Fibroblast of skin of abdomen (primary cell): ENCODE measurements at regions not wholly inside any gene's neighbourhood (a gene's known extent, or its start where the extent isn't known, plus 50 kb on each side); places are given as distances from the start of the nearest gene placed in this dataset.
"Not testable (repeated sequence)": the region's sequence is repeated elsewhere in the genome, so short reads cannot be mapped to it uniquely, and the experiment has no call there.

Experiments
- DNase-seq: peaks from one replicate; pipeline ENCODE4 v3.0.0-alpha.2; 2013

DNA sequence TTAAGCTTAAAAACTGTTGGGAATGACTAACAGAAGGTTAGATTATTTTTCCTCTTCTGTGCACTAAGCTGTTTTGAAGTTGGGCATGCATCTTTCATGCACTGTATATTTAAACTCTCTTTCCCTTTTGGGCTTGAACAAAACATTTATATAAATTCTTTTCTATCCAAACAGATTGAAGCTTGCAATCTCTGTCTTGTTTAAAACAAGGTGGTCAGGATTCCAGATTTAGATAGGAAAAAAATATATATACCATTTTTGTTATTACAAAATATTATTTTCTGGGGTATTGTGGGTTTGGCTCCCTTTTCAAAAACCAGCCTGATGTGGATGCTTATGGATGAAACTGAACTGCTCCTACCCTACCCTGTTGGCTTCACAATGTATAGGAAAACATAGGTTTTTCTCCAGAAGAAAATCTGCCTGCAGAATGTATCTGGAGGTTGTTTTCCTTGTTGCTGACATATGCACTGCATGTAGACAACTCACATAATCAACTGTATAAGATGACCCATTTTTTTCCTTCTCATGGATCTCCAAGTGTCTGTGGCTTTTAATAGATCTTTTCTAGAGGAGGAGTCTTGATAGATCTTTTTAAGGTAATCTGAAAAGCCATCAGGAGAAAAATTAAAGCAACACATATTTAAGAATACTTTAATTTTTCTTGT is 146.3 kb downstream of the PRL start:
- no peak for DNase-seq

DNA sequence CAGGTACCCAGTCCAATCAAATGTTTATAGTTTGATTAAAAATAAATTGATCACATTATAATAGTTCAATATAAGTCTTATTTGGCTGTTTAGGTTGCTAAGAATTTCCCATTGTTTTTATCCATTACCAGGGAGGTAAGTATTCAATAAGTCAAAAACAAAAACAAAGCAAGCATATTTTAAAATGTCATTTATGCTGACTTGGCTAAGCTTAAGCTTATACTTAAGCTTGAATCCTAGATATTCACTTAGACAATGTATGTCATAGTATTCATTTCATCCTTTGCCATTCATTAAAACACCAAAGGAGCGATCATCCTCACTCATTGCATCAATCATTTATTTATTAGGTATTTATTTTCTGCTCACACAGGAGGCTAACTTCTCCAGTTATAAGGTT is 144.9 kb downstream of the PRL start:
- no peak for DNase-seq

- no peak for DNase-seq
Measured at GRCh38 chr6:22152841-22153240, 144.0 kb downstream of the PRL start.

DNA sequence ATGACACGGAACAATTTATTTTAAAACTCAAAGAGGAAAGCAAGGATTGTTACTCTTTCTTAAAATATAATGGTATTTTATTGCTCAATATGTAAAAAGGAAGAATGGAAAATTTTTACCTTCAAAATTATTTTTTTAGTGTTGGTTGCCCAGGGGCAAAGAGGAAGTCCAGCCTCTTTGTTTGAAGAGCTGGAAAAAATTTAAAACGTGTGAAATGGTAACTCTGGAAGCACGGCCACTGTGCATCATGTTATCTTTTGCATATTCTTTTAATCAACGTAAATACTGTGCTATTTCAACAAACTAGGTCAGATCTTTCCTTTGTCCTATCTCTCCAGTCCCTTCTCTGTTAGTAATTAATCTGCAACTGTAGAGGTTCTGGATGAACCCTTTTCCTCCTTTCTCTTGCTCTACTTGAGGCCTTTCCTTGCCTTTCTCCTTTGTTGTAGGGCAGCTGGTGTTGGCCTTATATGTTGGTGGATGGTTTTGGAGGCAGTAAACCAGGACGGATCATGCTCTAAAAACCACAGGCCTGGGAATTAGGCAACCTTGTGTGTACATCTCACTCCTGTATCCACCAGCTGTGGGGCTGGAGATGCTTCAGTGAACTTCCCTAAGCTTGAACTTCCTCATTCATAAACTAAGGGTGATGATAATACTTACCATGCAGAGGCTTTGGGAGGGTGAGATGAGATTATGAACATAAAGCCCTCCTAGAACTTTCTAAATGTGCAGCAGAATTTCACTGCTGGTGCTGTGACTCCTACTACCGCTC is 143.3 kb downstream of the PRL start:
- no peak for DNase-seq

DNA sequence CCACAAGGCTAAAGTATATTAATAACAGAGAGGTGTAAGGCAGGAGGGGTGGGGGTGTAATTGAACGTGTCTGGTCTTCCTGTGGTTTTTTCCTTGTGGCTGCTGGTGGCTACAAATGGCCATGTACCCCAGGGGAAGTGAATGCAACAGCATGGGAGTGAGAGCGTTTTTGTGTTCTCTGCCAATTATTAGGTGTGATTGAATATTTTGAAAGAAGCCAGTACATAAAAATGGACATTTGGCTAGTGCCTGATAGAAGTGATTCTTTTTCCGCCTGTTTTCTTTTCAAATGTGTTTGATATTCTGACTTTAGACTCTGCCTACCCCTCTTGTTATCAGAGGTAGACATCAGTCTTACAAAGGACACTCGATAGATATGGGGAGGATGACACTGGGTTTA is 141.3 kb downstream of the PRL start:
- no peak for DNase-seq

- no peak for DNase-seq
Measured at GRCh38 chr6:22157233-22157632, 139.6 kb downstream of the PRL start.

DNA sequence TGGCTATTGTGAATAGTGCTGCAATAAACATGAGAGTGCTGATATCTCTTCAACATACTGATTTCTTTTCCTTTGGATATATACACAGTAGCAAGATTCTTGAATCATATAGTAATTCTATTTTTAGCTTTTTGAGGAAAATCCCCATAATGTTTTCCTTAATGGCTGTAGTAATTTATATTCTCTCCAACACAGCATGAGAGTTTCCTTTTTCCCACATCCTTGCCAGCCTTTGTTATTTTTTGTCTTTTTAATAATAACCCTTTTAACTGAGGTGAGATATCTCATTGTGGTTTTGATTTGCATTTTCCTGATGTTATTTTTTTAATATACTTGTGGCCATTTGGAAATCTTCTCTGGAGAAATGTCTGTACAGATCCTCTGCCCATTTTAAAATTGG is 132.6 kb downstream of the PRL start:
- no peak for DNase-seq

GRCh38 chr6:22171006-22171405 is 125.8 kb downstream of the PRL start:
- not testable (repeated sequence) for DNase-seq

GRCh38 chr6:22171885-22172284 is 125.0 kb downstream of the PRL start:
- DNase-seq, result not testable (repeated sequence)

GRCh38 chr6:22173311-22173710 is 123.5 kb downstream of the PRL start:
- DNase-seq, result no peak

DNA sequence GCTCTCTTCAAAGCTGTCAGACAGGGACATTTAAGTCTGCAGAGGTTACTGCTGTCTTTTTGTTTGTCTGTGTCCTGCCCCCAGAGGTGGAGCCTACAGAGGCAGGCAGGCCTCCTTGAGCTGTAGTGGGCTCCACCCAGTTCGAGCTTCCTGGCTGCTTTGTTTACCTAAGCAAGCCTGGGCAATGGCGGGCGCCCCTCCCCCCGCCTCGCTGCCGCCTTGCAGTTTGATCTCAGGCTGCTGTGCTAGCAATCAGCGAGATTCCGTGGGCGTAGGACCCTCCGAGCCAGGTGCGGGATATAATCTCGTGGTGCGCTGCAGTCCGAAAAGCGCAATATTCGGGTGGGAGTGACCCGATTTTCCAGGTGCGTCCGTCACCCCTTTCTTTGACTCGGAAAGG is 116.6 kb downstream of the PRL start:
- DNase-seq, result not testable (repeated sequence)

DNA sequence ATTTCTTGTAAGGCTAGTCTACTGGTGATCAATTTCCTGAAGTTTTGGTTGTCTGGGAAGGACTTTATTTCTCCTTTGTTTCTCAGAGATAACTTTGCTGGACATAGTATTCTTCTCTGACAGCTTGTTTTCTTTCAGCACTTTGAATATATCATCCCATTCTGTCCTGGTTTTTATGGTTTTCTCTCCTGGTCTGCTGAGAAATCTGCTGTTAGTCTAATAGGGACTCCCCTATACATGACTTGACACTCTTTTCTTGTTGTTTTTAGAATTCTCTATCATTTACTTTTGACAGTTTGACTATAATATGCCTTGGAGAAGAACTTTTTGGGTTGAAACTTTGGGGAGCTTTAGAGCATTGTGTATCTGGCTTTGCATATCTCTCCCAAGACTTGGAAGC is 112.5 kb downstream of the PRL start:
- DNase-seq, result no peak

DNA sequence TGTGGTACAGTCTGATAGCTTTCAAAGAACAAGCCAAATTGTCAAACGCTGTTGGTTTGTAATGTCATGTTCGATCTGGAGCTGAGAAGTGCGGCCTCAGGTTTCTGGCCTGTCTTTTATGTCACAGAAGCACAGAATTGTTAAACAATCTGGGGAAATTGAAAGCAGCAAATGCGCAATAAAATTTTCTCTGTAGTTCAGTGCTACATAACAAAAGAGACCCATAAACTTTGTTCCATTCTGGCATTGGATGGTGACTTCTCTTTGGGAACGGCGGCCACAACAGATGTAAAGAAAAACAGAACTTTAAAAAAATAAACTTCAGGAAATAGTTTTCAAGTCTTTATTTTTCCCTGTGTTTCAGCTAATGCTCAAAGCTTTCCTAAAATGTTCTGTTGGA is 106.9 kb downstream of the PRL start:
- no peak for DNase-seq

DNA sequence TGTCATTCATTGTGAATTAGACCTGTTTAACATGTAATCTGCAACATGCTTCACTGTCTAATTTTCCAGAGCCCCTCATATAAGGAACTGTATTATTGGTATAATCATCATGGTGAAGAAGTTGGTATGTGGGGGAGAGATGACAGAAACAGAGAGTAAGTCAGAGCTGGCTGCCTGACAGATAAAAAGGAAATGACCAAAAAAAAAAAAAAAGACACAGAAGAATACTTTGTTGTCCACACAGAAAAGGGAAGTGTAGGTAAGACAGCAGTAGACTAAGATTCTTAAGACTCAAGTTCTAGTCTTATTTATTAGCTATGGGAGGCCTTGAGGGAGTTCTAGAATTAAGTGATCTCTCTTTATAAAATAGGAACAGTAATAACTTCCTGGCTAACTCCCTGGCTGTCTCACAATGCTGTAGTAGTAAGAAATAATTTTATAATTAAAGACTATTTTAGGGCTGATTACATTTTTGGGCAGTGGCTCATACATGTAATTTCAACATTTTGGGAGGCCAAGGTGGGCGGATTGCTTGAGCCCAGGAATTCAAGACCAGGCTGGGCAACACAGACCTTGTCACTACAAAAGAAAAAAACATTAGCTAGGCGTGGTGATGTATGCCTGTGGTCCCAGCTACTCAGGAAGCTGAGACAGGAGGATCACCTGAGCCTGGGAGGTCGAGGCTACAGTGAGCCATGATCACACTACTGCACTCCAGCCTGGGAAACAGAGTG is 102.5 kb downstream of the PRL start:
- DNase-seq, result peak; percentile 53

DNA sequence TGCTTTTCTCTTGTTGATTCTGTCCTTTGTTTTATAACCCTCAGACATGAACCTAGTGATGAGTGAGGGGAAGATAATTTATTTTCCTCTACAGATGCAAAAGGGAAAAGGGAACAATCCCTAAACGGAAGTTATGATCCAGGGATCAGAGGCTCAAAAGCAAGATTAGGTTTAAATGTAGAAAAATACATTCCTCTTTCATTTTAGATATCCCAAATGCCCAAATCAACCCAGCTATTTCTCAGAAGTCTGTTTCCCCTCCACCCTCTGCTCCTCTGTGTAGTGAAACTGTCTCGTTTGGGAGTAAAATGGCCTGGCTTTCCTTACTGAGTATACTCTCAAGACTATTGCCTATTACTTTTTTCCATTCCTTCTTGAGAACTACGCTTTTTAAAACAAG is 97.1 kb downstream of the PRL start:
- no peak for DNase-seq

GRCh38 chr6:22204153-22204552 is 92.7 kb downstream of the PRL start:
- DNase-seq, result no peak

- DNase-seq, result no peak
Measured at GRCh38 chr6:22205266-22205665, 91.6 kb downstream of the PRL start.

- DNase-seq, result no peak
Measured at GRCh38 chr6:22206106-22206505, 90.7 kb downstream of the PRL start.

DNA sequence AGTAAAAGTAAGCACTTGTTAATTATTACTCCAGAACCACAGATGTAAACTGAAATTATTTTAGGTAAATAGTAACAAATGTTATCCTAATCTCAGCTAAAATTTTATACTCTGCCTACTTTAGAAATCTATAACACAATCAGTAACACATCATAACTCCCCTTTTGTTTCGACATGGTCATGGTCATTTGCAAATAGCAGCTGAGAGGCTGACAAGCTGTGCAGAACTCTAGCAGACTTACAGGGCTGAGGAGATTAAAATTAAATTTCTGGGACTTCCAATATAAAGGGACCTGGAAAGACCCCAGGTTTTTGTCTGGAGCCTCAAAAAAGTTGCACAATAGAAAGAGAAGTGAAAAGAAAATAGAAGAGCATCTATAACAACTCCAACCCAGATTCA is 88.8 kb downstream of the PRL start:
- DNase-seq, result no peak

- DNase-seq, result no peak
Measured at GRCh38 chr6:22214314-22214713, 82.5 kb downstream of the PRL start.

- DNase-seq, result not testable (repeated sequence)
Measured at GRCh38 chr6:22215474-22215873, 81.4 kb downstream of the PRL start.

DNA sequence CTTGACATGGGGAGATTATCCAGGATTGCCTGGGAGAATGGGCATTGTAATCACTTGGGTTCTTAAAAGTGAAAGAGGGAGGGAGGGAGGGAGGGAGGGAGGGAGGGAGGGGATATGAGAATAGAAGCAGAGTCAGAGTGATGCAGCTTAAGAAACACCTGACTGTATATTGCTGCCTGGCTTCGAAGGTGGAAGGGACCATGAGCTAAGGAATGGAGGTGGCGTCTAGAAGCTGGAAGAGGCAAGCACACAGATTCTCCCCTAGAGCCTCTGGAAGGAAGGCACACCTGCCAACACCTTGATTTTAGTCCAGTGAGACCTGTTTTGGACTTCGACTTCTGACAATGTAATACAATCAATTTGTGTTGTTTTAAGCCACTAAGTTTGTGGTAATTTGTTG is 78.4 kb downstream of the PRL start:
- DNase-seq, result no peak

DNA sequence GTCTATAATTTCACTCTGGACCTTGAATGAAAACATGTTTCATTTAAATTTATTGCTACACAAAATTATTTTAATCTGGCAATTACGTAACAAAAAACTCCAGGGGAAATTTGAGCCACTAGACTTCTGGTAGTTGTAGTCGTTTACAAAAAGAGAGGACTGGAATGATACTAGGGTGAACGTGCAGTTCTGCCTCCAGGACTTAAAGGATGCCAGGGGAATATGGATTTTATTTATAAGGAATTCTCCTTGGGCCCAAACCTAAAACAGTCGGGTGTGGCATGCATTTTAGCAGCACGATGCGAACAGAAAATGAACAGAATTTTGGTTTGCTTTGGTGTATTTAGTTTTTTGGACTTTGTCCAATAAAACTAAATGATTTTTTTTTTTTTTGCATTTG is 76.9 kb downstream of the PRL start:
- no peak for DNase-seq

- DNase-seq, result no peak
Measured at GRCh38 chr6:22221211-22221610, 75.6 kb downstream of the PRL start.
